Lung (tissue), 11 donors: ENCODE measurements at regions not wholly inside any gene's neighbourhood (a gene's known extent, or its start where the extent isn't known, plus 50 kb on each side); places are given as distances from the start of the nearest gene placed in this dataset.

ENCODE experiments used
- ATAC-seq: fragments of 200-7000 bp; cut with Tn5 transposase; one replicate; pipeline ENCODE4 v1.9.1; 2020; ENCODE audit warnings: moderate number of reproducible peaks; ENCODE audit not compliant: insufficient read depth, low FRiP score
- DNase-seq, 3 donors: peaks; one replicate each; pipeline ENCODE4 v3.0.0-alpha.2; 2013 to 2017
- H3K27ac ChIP-seq, 2 donors: one replicate each; pipeline ENCODE4 v1.5.1; 2013; ENCODE audit warnings: mild to moderate bottlenecking in 2 of 2, moderate library complexity in 2 of 2, control low read depth in 1 of 2, inconsistent platforms in 1 of 2, low read depth in 1 of 2, low read length in 1 of 2
- H3K27me3 ChIP-seq, 3 donors: one replicate each; pipeline ENCODE4 v1.5.1; 2013; ENCODE audit warnings: low read length in 2 of 3; ENCODE audit not compliant: control insufficient read depth in 3 of 3, insufficient read depth in 3 of 3
- H3K36me3 ChIP-seq, 4 donors: one replicate each; pipeline ENCODE4 v1.5.1; 2013; ENCODE audit warnings: low read length in 4 of 4, mild to moderate bottlenecking in 1 of 4, moderate library complexity in 1 of 4; ENCODE audit not compliant: control insufficient read depth in 4 of 4, insufficient read depth in 4 of 4
- H3K4me1 ChIP-seq, 5 donors: one replicate each; pipeline ENCODE4 v1.5.1; 2013; ENCODE audit warnings: low read length in 5 of 5, mild to moderate bottlenecking in 2 of 5, moderate library complexity in 1 of 5; ENCODE audit not compliant: control insufficient read depth in 5 of 5, insufficient read depth in 5 of 5
- H3K4me3 ChIP-seq: one replicate; pipeline ENCODE4 v1.5.1; 2013; ENCODE audit warnings: mild to moderate bottlenecking, control low read depth, moderate library complexity
- H3K9ac ChIP-seq, 2 donors: one replicate each; pipeline ENCODE4 v1.5.1; 2013; ENCODE audit warnings: low read length in 2 of 2, control low read depth in 1 of 2; ENCODE audit not compliant: insufficient read depth in 1 of 2
- H3K9me3 ChIP-seq, 4 donors: one replicate each; pipeline ENCODE4 v1.5.1; 2013; ENCODE audit warnings: low read length in 3 of 4, mild to moderate bottlenecking in 1 of 4, moderate library complexity in 1 of 4; ENCODE audit not compliant: control insufficient read depth in 4 of 4, insufficient read depth in 3 of 4
- CTCF ChIP-seq: IDR thresholded peaks from 2 replicates; pipeline ENCODE4 v1.5.1; 2012; ENCODE audit warnings: mild to moderate bottlenecking; ENCODE audit errors: control extremely low read depth, extremely low read depth
- WGBS, 2 donors: extraction: QIAGEN DNeasy Blood & Tissue Kit; methylation state at CpG; one replicate each; pipeline ENCODE4 v1.1.7; 2013; 5-methylcytosine and 5-hydroxymethylcytosine counted together
- donor health status: control.
- donor health status: control.
- donor health status: Bipolar disorder and iron deficiency.
- donor health status: healthy.
- donor health status: DM: yes; HTN: yes; CAD: no.

DNA sequence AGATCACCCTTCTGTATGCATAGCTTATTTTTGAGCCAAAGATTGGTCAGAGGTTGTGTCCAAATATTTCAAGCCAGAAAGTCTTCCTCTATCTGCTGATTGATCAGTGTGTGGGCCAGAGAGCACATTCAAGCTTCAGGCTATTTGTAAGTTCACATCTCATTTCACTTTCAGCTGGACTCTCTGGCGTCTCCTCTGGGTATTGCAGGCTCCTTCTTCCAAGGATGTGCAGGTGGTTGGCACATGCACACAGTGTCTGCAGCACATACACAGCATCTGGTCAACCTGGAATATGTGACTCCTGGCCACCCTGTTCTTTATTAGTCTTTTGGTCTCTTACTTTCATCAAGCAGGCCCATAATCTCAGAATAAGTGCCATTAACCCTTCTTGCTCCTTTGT lies 516.1 kb downstream of the ANXA1 start:
- ATAC-seq (no peak), DNase-seq (no peak)
- Histone ChIP-seq H3K27me3 (no peaks in the 10 kb centered on the region), H3K4me1 (no peaks in the 10 kb centered on the region), H3K36me3 (no peaks in the 10 kb centered on the region), H3K9me3 (no peaks in the 10 kb centered on the region), H3K27ac (no peak overlapping the region), H3K4me3 (no peak overlapping the region), H3K9ac (no peak overlapping the region)
- no peak for TF ChIP-seq CTCF
- 38 to 57% methylated on average over 1 of the region's 1 CpG for WGBS, 2 donors

- Histone ChIP-seq H3K27me3 (no peaks in the 10 kb centered on the region), H3K4me3 (no peak overlapping the region), H3K36me3 (no peaks in the 10 kb centered on the region), H3K4me1 (no peaks in the 10 kb centered on the region), H3K27ac (no peak overlapping the region), H3K9ac (no peak overlapping the region), H3K9me3 (no peaks in the 10 kb centered on the region)
- DNase-seq = peak in 1 of 3 donors; percentile 1
- 57 to 60% methylated on average over 6 of the region's 6 CpGs for WGBS, 2 donors
- TF ChIP-seq CTCF = no peak
- no peak for ATAC-seq
These were observed 529.2 kb downstream of the ANXA1 start for GRCh38 chr9:73680831-73681230.

GRCh38 chr9:73682789-73683188 lies 531.1 kb downstream of the ANXA1 start:
- Histone ChIP-seq H3K27ac (no peak overlapping the region), H3K9ac (no peak overlapping the region), H3K27me3 (no peaks in the 10 kb centered on the region), H3K36me3 (no peaks in the 10 kb centered on the region), H3K4me1 (no peaks in the 10 kb centered on the region), H3K9me3 (no peaks in the 10 kb centered on the region), H3K4me3 (no peak overlapping the region)
- DNase-seq (no peak), ATAC-seq (no peak)
- no peak for TF ChIP-seq CTCF

GRCh38 chr9:73683862-73684591 lies 532.4 kb downstream of the ANXA1 start:
- Histone ChIP-seq H3K27ac (no peak overlapping the region), H3K4me1 (no peaks in the 10 kb centered on the region), H3K9me3 (no peaks in the 10 kb centered on the region), H3K27me3 (no peaks in the 10 kb centered on the region), H3K36me3 (no peaks in the 10 kb centered on the region), H3K9ac (no peak overlapping the region), H3K4me3 (no peak overlapping the region)
- TF ChIP-seq CTCF = no peak
- ATAC-seq = no peak
- DNase-seq = peak in 2 of 3 donors; percentile 0
